H1 (cell line): ENCODE measurements at regions not wholly inside any gene's neighbourhood (a gene's known extent, or its start where the extent isn't known, plus 50 kb on each side); places are given as distances from the start of the nearest gene placed in this dataset.

ENCODE experiments used
- CTCF ChIA-PET: fragments of 300-600 bp; sonication (Branson Sonifier 250); formaldehyde crosslinking; loops from one replicate; lab custom pipeline; 2021; ENCODE audit not compliant: partially characterized antibody; lab: Charles Lee
- POLR2A ChIA-PET: fragments of 300-600 bp; sonication (Branson Sonifier 250); formaldehyde crosslinking; loops from one replicate; lab custom pipeline; 2021; ENCODE audit warnings: inconsistent platforms; ENCODE audit not compliant: partially characterized antibody; lab: Charles Lee
- DNase-seq, 2 experiments: peaks; one replicate each; pipeline versions ENCODE4 v3.0.0 to v3.0.0-alpha.2; 2010 to 2022; ENCODE audit warnings: low spot score in 2 of 2, low read depth in 1 of 2, mixed read lengths in 1 of 2
- FAIRE-seq: peaks from 2 replicates; lab custom pipeline; 2011; peaks lifted over from hg19 to GRCh38; lab: Jason Lieb, UNC
- H2AFZ ChIP-seq: 2 replicates; pipeline ENCODE4 v1.8.1; 2012; ENCODE audit warnings: low read length, inconsistent platforms
- H2AK5ac ChIP-seq: 2 replicates; pipeline ENCODE4 v1.6.1; 2013; ENCODE audit warnings: low read depth, low read length
- H2BK120ac ChIP-seq: replicated peaks from 2 replicates; pipeline ENCODE3; 2013; ENCODE audit warnings: low read depth, low read length, inconsistent platforms
- H2BK12ac ChIP-seq: 2 replicates; pipeline ENCODE4 v1.6.1; 2013; ENCODE audit warnings: low read depth, low read length
- H2BK15ac ChIP-seq: 2 replicates; pipeline ENCODE4 v1.6.1; 2013; ENCODE audit warnings: low read length
- H2BK20ac ChIP-seq: 2 replicates; pipeline ENCODE4 v1.6.1; 2013; ENCODE audit warnings: low read length
- H2BK5ac ChIP-seq: 2 replicates; pipeline ENCODE4 v1.6.1; 2013; ENCODE audit warnings: low read depth, low read length
- H3K14ac ChIP-seq: 2 replicates; pipeline ENCODE4 v1.6.1; 2013; ENCODE audit warnings: inconsistent platforms; ENCODE audit not compliant: insufficient read length
- H3K18ac ChIP-seq: 2 replicates; pipeline ENCODE4 v1.6.1; 2013; ENCODE audit warnings: low read length; ENCODE audit errors: extremely low read depth
- H3K23ac ChIP-seq: 2 replicates; pipeline ENCODE4 v1.6.1; 2013; ENCODE audit warnings: inconsistent platforms; ENCODE audit not compliant: insufficient read length
- H3K23me2 ChIP-seq: 2 replicates; pipeline ENCODE4 v1.6.1; 2013; ENCODE audit warnings: low read depth, low read length
- H3K27ac ChIP-seq: 2 replicates; pipeline ENCODE4 v1.6.1; 2011; ENCODE audit warnings: low read depth, low read length, inconsistent platforms
- H3K27me3 ChIP-seq, 4 experiments: replicated peaks in 1 of 4; 1 replicate in 1 of 4; 2 replicates in 3 of 4; pipeline versions ENCODE4 v1.6.1 to v1.8.1; 2011 to 2013; ENCODE audit warnings: low read length in 3 of 4, mild to moderate bottlenecking in 3 of 4, inconsistent platforms in 2 of 4, mixed read lengths in 2 of 4, moderate library complexity in 1 of 4; ENCODE audit not compliant: control insufficient read depth in 3 of 4, insufficient read depth in 3 of 4; ENCODE audit errors: extremely low read depth in 1 of 4
- H3K36me3 ChIP-seq, 4 experiments: 2 replicates each; pipeline versions ENCODE4 v1.6.1 to v1.8.1; 2011 to 2013; ENCODE audit warnings: mild to moderate bottlenecking in 4 of 4, low read length in 3 of 4, moderate library complexity in 2 of 4, control low read depth in 1 of 4, inconsistent platforms in 1 of 4; ENCODE audit not compliant: insufficient read depth in 4 of 4, control insufficient read depth in 2 of 4
- H3K4ac ChIP-seq: replicated peaks from 2 replicates; pipeline ENCODE3; 2013; ENCODE audit warnings: low read length, low read depth, mixed read lengths, inconsistent platforms; ENCODE audit not compliant: insufficient read length
- H3K4me1 ChIP-seq, 4 experiments: replicated peaks in 1 of 4; 1 replicate in 1 of 4; 2 replicates in 3 of 4; pipeline versions ENCODE4 v1.6.1 to v1.8.1; 2011 to 2013; ENCODE audit warnings: low read length in 3 of 4, inconsistent platforms in 2 of 4, mixed read lengths in 1 of 4; ENCODE audit not compliant: insufficient read depth in 4 of 4, control insufficient read depth in 3 of 4
- H3K4me2 ChIP-seq, 2 experiments: 2 replicates each; pipeline versions ENCODE4 v1.6.1 to v1.8.1; 2011 to 2013; ENCODE audit warnings: low read depth in 2 of 2, low read length in 2 of 2, control low read depth in 1 of 2, inconsistent platforms in 1 of 2, mild to moderate bottlenecking in 1 of 2; ENCODE audit not compliant: insufficient read depth in 1 of 2
- H3K4me3 ChIP-seq, 4 experiments: fragments of 200-600, 300-600 bp in 1 of 4; sonication (generic), shearing (Covaris generic), sonication (Bioruptor Twin) in 1 of 4; 2 replicates each; pipeline versions ENCODE4 v1.5.1 to v1.8.1; 2011 to 2016; ENCODE audit warnings: low read length in 4 of 4, low read depth in 3 of 4, control low read depth in 2 of 4, inconsistent platforms in 2 of 4, mild to moderate bottlenecking in 2 of 4, mixed read lengths in 1 of 4, moderate library complexity in 1 of 4; ENCODE audit not compliant: insufficient read depth in 2 of 4; ENCODE audit errors: extremely low read depth in 1 of 4
- H3K56ac ChIP-seq: replicated peaks from 2 replicates; pipeline ENCODE3; 2013; ENCODE audit warnings: low read depth, mild to moderate bottlenecking, mixed read lengths, low read length, inconsistent platforms; ENCODE audit not compliant: insufficient read length
- H3K79me1 ChIP-seq: 2 replicates; pipeline ENCODE4 v1.6.1; 2013; ENCODE audit warnings: low read depth, low read length, control low read depth
- H3K79me2 ChIP-seq, 2 experiments: 2 replicates each; pipeline versions ENCODE4 v1.6.1 to v1.8.1; 2012 to 2013; ENCODE audit warnings: low read length in 2 of 2, mild to moderate bottlenecking in 2 of 2, inconsistent platforms in 1 of 2; ENCODE audit not compliant: insufficient read depth in 2 of 2, control insufficient read depth in 1 of 2
- H3K9ac ChIP-seq, 4 experiments: replicated peaks in 1 of 4; 1 replicate in 1 of 4; 2 replicates in 3 of 4; pipeline versions ENCODE4 v1.6.1 to v1.8.1; 2011 to 2013; ENCODE audit warnings: low read depth in 3 of 4, low read length in 3 of 4, control low read depth in 2 of 4, mild to moderate bottlenecking in 2 of 4, moderate library complexity in 2 of 4, inconsistent platforms in 1 of 4; ENCODE audit errors: extremely low read depth in 1 of 4
- H3K9me3 ChIP-seq, 2 experiments: 2 replicates each; pipeline versions ENCODE4 v1.6.1 to v1.8.1; 2012 to 2013; ENCODE audit warnings: mild to moderate bottlenecking in 2 of 2, moderate library complexity in 2 of 2, control low read depth in 1 of 2, inconsistent platforms in 1 of 2, low read depth in 1 of 2, low read length in 1 of 2, mixed read lengths in 1 of 2; ENCODE audit not compliant: insufficient read depth in 2 of 2
- H4K20me1 ChIP-seq, 2 experiments: replicated peaks in 1 of 2; 2 replicates each; pipeline versions ENCODE3 to v1.8.1; 2011 to 2013; ENCODE audit warnings: inconsistent platforms in 2 of 2, low read length in 2 of 2, mild to moderate bottlenecking in 1 of 2; ENCODE audit not compliant: insufficient read depth in 2 of 2, control insufficient read depth in 1 of 2
- H4K5ac ChIP-seq: 2 replicates; pipeline ENCODE4 v1.6.1; 2013; ENCODE audit warnings: low read length, low read depth, mixed read lengths, inconsistent platforms; ENCODE audit not compliant: insufficient read length
- H4K8ac ChIP-seq: 2 replicates; pipeline ENCODE4 v1.8.0; 2013; ENCODE audit warnings: mild to moderate bottlenecking, moderate library complexity, low read length, inconsistent platforms; ENCODE audit not compliant: insufficient read depth; ENCODE audit errors: extremely low read depth
- H4K91ac ChIP-seq: replicated peaks from 2 replicates; pipeline ENCODE3; 2013; ENCODE audit warnings: low read length, mixed read lengths, inconsistent platforms; ENCODE audit not compliant: insufficient read length
- ASH2L ChIP-seq: fragments of 200-600, 300-600 bp; sonication (generic); IDR thresholded peaks from one replicate; pipeline ENCODE4 v1.7.1; 2017; ENCODE audit warnings: low read length
- CBX8 ChIP-seq: fragments of 300-800, 300-1000 bp; sonication (generic); IDR thresholded peaks from 2 replicates; pipeline ENCODE4 v1.7.1; 2016; ENCODE audit warnings: low read depth, low read length, borderline replicate concordance
- CREB1 ChIP-seq: IDR thresholded peaks from 2 replicates; pipeline ENCODE4 v1.6.1; 2012; ENCODE audit warnings: inconsistent platforms
- CTCF ChIP-seq, 3 experiments: IDR thresholded peaks; 1 replicate in 2 of 3; 2 replicates in 1 of 3; pipeline versions ENCODE4 v1.5.1 to v1.6.1; 2011; ENCODE audit warnings: low read length in 3 of 3, mild to moderate bottlenecking in 3 of 3, inconsistent platforms in 2 of 3, low read depth in 1 of 3, moderate library complexity in 1 of 3; ENCODE audit not compliant: insufficient read depth in 1 of 3; ENCODE audit errors: control extremely low read depth in 1 of 3
- HDAC2 ChIP-seq, 2 experiments: fragments of 300-600 bp in 1 of 2; sonication (generic) in 1 of 2; IDR thresholded peaks; 2 replicates each; pipeline ENCODE4 v1.6.1; 2011 to 2012; ENCODE audit warnings: low read depth in 2 of 2, low read length in 2 of 2, mild to moderate bottlenecking in 2 of 2, moderate library complexity in 2 of 2, borderline replicate concordance in 1 of 2, inconsistent platforms in 1 of 2
- KDM1A ChIP-seq: fragments of 200-600, 300-600 bp; sonication (generic); IDR thresholded peaks from 2 replicates; pipeline ENCODE4 v1.7.1; 2016; ENCODE audit warnings: mild to moderate bottlenecking, low read length, borderline replicate concordance
- MAX ChIP-seq: IDR thresholded peaks from 2 replicates; pipeline ENCODE4 v1.6.1; 2012; ENCODE audit warnings: inconsistent platforms
- SP1 ChIP-seq: IDR thresholded peaks from 2 replicates; pipeline ENCODE4 v1.6.1; 2011; ENCODE audit warnings: low read depth, low read length
- SUZ12 ChIP-seq: fragments of 200-600 bp; sonication (generic); IDR thresholded peaks from 2 replicates; pipeline ENCODE4 v1.6.1; 2012; ENCODE audit warnings: mild to moderate bottlenecking, inconsistent platforms, low read length, moderate library complexity, mixed read lengths
- TAF7 ChIP-seq: optimal IDR thresholded peaks from 2 replicates; pipeline ENCODE3; 2011; ENCODE audit warnings: low read depth, mild to moderate bottlenecking, inconsistent platforms, low read length, moderate library complexity, borderline replicate concordance
- WGBS, 2 experiments: shearing (Covaris generic) in 1 of 2; methylation state at CpG; one replicate each; pipeline versions ENCODE4 v1.1.6 to v1.1.7; 2013 to 2015; ENCODE audit warnings: low lambda C conversion rate in 2 of 2, mixed read lengths in 2 of 2, inconsistent platforms in 1 of 2, low coverage in 1 of 2, missing lambda C conversion rate in 1 of 2; ENCODE audit not compliant: insufficient replicate concordance in 2 of 2, insufficient coverage in 1 of 2, insufficient read length in 1 of 2; ENCODE audit errors: extremely low coverage in 1 of 2, missing lambda C conversion rate in 1 of 2; 5-methylcytosine and 5-hydroxymethylcytosine counted together

- POLR2A ChIA-PET = no interaction called here
- no peak for FAIRE-seq
- 80% methylated on average over 4 of the region's 4 CpGs; no CpG with 5 or more reads in 1 of the 2 experiments for whole genome bisulfite sequencing, 2 experiments
- no peak for TF ChIP-seq ASH2L
- no peak for TF ChIP-seq HDAC2 (IDR thresholded peaks at IDR 0.05; ENCODE audit: borderline replicate concordance in 1 of 2, low read depth in 2 of 2, low read length in 2 of 2)
- no peak for TF ChIP-seq CBX8
- TF ChIP-seq SP1 = no peak
- no peak for TF ChIP-seq CTCF (IDR thresholded peaks at IDR 0.05; ENCODE audit: control extremely low read depth in 1 of 3, insufficient read depth in 1 of 3, low read depth in 1 of 3, low read length in 3 of 3)
- no peak for TF ChIP-seq SUZ12
- no peak for TF ChIP-seq TAF7
- TF ChIP-seq KDM1A = no peak
- TF ChIP-seq CREB1 = no peak
- TF ChIP-seq MAX = no peak
Measured at GRCh38 chr6:105964979-105965760, 121.0 kb upstream of the PRDM1 start.

More at GRCh38 chr6:105964979-105965760, 121.0 kb upstream of the PRDM1 start:
- no peak overlapping the region for H2AK5ac ChIP-seq
- CTCF ChIA-PET = interaction anchor here (3.2 kb wide), 1 partner anchor 130 kb away, joined by 8 read pairs; no protein-coding TSS in a partner anchor
- H4K91ac ChIP-seq = no peak overlapping the region
- no peak for DNase-seq
- H3K4ac ChIP-seq = no peak overlapping the region
- H3K14ac ChIP-seq = no peak overlapping the region
- no peak overlapping the region for H2AFZ ChIP-seq
- H3K4me1 ChIP-seq = no peaks in the 10 kb centered on the region
- H4K5ac ChIP-seq = no peak overlapping the region
- no peak overlapping the region for H4K8ac ChIP-seq
- no peak overlapping the region for H2BK12ac ChIP-seq
- H3K79me1 ChIP-seq = no peaks in the 10 kb centered on the region
- H3K27me3 ChIP-seq = no peaks in the 10 kb centered on the region
- no peaks in the 10 kb centered on the region for H3K36me3 ChIP-seq
- H3K23ac ChIP-seq = no peak overlapping the region
- H4K20me1 ChIP-seq = no peaks in the 10 kb centered on the region
- H3K79me2 ChIP-seq = no peaks in the 10 kb centered on the region
- H2BK5ac ChIP-seq = no peak overlapping the region
- no peak overlapping the region for H3K4me2 ChIP-seq
- H3K56ac ChIP-seq = no peak overlapping the region
- no peak overlapping the region for H2BK15ac ChIP-seq
- no peaks in the 10 kb centered on the region for H3K23me2 ChIP-seq
- H3K27ac ChIP-seq = no peak overlapping the region
- H3K4me3 ChIP-seq = no peak overlapping the region
- no peak overlapping the region for H2BK120ac ChIP-seq
- no peak overlapping the region for H3K18ac ChIP-seq
- no peaks in the 10 kb centered on the region for H3K9me3 ChIP-seq
- H3K9ac ChIP-seq = no peak overlapping the region
- no peak overlapping the region for H2BK20ac ChIP-seq
